ENCODE measurements at regions not wholly inside any gene's neighbourhood (a gene's known extent, or its start where the extent isn't known, plus 50 kb on each side); places are given as distances from the start of the nearest gene placed in this dataset.
A peak's percentile ranks its signal among the peaks of the same experiment; 100 is the strongest.

DNA sequence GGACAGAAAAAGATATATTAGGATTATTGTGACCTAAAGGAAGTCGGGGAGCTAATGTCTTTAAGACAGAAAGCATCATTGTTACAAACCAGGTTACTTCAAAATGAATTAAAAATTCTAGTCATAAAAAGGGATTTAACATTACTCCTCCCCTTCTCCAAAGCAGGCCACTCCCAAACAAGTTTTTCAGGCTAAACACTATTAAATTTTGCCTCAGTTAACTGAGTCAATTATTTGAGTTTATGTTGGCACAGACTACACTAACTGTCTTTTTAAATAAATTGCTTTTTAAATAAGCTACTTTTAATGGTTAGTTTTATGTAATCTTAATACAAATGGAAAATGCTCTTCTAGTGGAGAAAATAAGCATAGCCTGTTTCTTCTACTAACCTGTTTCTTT is 395.0 kb upstream of the DUSP10 start:
- Mint-ChIP-seq H3K27ac (no peak overlapping the region), H3K4me3 (no peak overlapping the region), H3K9me3 (peaks cover 15% of the 10 kb centered on the region), H3K27me3 (no peaks in the 10 kb centered on the region), H3K4me1 (ENCODE audit: unreplicated experiment) (no peaks in the 10 kb centered on the region), H3K36me3 (no peaks in the 10 kb centered on the region)
- TF ChIP-seq, protein P1, sequence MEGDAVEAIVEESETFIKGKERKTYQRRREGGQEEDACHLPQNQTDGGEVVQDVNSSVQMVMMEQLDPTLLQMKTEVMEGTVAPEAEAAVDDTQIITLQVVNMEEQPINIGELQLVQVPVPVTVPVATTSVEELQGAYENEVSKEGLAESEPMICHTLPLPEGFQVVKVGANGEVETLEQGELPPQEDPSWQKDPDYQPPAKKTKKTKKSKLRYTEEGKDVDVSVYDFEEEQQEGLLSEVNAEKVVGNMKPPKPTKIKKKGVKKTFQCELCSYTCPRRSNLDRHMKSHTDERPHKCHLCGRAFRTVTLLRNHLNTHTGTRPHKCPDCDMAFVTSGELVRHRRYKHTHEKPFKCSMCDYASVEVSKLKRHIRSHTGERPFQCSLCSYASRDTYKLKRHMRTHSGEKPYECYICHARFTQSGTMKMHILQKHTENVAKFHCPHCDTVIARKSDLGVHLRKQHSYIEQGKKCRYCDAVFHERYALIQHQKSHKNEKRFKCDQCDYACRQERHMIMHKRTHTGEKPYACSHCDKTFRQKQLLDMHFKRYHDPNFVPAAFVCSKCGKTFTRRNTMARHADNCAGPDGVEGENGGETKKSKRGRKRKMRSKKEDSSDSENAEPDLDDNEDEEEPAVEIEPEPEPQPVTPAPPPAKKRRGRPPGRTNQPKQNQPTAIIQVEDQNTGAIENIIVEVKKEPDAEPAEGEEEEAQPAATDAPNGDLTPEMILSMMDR (conservative IDR thresholded peaks at IDR 0.05): no peak
- DNase-seq (ENCODE audit: extremely low spot score, unreplicated experiment): no peak

DNA sequence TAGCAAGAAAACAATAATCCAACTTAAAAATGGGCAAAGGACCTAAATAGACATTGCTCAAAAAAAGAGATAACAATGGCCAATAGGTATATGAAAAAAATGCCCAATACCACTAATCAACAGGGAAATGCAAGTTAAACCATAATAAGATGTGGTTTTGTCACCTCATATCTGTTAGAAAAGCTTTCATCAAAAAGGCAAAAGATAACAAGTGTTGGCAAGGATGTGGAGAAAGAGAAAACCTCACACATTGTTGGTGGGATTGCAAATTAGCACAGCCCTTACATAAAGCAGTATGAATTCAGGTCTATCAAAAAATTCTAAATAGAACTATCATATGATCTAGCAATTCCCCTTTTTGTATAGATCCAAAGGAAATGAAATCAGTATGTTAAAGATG is 387.2 kb upstream of the DUSP10 start:
- DNase-seq (ENCODE audit: extremely low spot score, unreplicated experiment): no peak
- TF ChIP-seq, protein P1 (conservative IDR thresholded peaks at IDR 0.05): no peak
- H3K27me3 Mint-ChIP-seq: peaks cover 8% of the 10 kb centered on the region
- no peak overlapping the region for H3K27ac Mint-ChIP-seq
- H3K4me1 Mint-ChIP-seq (ENCODE audit: unreplicated experiment): no peaks in the 10 kb centered on the region
- H3K9me3 Mint-ChIP-seq: peaks cover 17% of the 10 kb centered on the region
- H3K4me3 Mint-ChIP-seq: no peak overlapping the region
- H3K36me3 Mint-ChIP-seq: no peaks in the 10 kb centered on the region

DNA sequence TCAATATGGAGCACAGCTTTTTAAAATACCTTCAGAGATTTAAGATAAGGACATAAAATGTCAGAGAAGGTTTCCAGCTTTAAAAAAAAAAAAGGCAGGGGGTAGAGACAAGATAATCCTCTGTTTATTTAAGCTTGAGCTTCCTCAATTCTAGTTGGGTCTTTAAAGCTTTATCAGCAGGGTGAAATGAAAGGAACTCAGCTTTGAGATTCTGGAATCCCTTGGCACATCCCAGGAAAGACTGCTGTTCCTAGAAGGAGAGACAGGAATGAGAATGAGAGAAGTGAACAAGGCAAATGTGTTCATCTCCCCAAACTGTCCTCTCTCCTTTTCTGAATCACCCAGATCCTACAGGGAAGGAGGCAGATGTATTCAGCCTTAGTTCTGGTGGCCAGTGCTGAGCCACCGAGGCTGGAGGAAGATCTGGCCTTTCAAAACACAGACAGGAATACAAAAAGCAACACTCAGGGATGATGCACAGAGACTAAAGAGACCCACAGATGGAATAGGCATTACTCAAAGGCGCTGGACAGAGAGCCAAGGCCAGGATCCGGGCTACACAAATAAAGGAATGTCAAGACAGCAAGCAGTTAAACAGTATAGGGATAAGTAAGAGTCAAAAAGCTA is 385.8 kb upstream of the DUSP10 start:
- Mint-ChIP-seq H3K4me3 (no peak overlapping the region), H3K27ac (no peak overlapping the region)
- TF ChIP-seq, protein P1 (conservative IDR thresholded peaks at IDR 0.05): no peak

DNA sequence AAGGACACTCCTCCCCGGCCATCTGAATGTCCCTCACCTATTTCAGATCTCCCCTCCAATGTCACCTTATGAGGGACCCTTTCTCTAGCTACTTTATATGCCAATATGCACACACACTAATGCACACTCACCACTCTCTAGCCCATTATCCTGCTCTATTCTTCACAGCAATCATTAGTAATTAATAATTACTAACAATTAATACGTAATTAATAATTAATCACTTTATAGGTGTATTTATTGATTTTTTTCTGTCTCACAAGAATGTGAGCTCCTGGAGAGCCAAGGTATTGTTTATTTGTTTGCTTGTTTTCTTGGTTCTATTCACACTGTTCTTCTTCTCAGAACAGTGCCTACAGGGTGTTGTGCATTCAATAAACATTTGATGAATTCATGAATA is 385.2 kb upstream of the DUSP10 start:
- no peak overlapping the region for H3K4me3 Mint-ChIP-seq
- DNase-seq (ENCODE audit: extremely low spot score, unreplicated experiment): no peak
- TF ChIP-seq, protein P1 (conservative IDR thresholded peaks at IDR 0.05): no peak
- no peak overlapping the region for H3K27ac Mint-ChIP-seq
- peaks cover 9% of the 10 kb centered on the region for H3K9me3 Mint-ChIP-seq
- H3K4me1 Mint-ChIP-seq (ENCODE audit: unreplicated experiment): no peaks in the 10 kb centered on the region
- H3K27me3 Mint-ChIP-seq: peaks cover 16% of the 10 kb centered on the region
- H3K36me3 Mint-ChIP-seq: no peaks in the 10 kb centered on the region

More for the DNA sequence above, 385.8 kb upstream of the DUSP10 start:
- peaks cover 9% of the 10 kb centered on the region for H3K9me3 Mint-ChIP-seq
- H3K36me3 Mint-ChIP-seq: no peaks in the 10 kb centered on the region
- no peaks in the 10 kb centered on the region for H3K4me1 Mint-ChIP-seq (ENCODE audit: unreplicated experiment)
- H3K27me3 Mint-ChIP-seq: peaks cover 16% of the 10 kb centered on the region
- no peak for DNase-seq (ENCODE audit: extremely low spot score, unreplicated experiment)

DNA sequence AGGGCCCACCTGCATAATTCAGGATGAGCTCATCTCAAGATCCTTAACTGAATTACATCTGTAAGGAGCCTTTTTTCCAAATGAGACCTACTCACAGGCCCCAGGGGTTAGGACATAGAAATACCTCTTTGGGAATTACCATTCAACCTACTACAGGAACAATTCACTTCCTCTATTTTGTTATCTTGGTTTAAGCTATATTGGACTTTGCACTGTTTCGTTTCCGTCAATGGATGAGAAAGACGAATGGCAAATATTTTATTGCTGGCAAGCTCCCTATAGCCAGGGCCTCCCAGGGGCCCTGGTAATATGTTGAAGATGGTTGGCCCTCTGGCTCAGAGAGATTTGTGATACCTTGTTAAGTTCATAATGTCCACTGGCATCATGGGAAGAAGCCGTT is 384.2 kb upstream of the DUSP10 start:
- TF ChIP-seq, protein P1 (conservative IDR thresholded peaks at IDR 0.05): no peak
- Mint-ChIP-seq H3K9me3 (peaks cover 9% of the 10 kb centered on the region), H3K4me3 (no peak overlapping the region), H3K4me1 (ENCODE audit: unreplicated experiment) (no peaks in the 10 kb centered on the region), H3K27me3 (peaks cover 18% of the 10 kb centered on the region), H3K36me3 (no peaks in the 10 kb centered on the region), H3K27ac (no peak overlapping the region)
- DNase-seq (ENCODE audit: extremely low spot score, unreplicated experiment): no peak

DNA sequence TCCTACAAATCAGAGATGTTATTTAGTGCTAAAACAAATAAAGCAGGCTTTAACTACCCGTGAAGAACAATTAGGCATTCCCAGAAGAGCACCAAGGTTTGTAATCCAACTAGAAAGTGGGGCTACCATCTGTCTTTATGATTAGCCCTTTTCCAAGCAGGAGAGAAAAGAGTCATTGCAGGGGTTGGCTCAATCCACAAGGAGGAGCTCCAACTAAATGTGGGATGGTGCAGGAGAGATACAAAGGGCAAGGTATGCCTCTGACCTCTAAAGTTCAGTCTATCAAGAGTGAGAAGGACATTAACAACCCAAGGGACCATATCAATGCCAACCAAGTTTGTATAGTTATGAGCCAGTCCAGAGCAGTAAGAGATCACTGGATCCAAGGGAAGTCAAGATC is 382.7 kb upstream of the DUSP10 start:
- Mint-ChIP-seq H3K36me3 (no peaks in the 10 kb centered on the region), H3K27me3 (peaks cover 18% of the 10 kb centered on the region), H3K9me3 (peaks cover 9% of the 10 kb centered on the region), H3K4me1 (ENCODE audit: unreplicated experiment) (no peaks in the 10 kb centered on the region), H3K4me3 (no peak overlapping the region), H3K27ac (no peak overlapping the region)
- TF ChIP-seq, protein P1 (conservative IDR thresholded peaks at IDR 0.05): peak; percentile 34
- DNase-seq (ENCODE audit: extremely low spot score, unreplicated experiment): no peak
